Activated CD4-positive, alpha-beta T cell treated with anti-CD3 and anti-CD28 coated beads for 24 hours (primary cell): ENCODE measurements at regions not wholly inside any gene's neighbourhood (a gene's known extent, or its start where the extent isn't known, plus 50 kb on each side); places are given as distances from the start of the nearest gene placed in this dataset.

ENCODE experiments used
- DNase-seq, 2 donors: peaks; one replicate each; pipeline ENCODE4 v3.0.0-alpha.2; 2020; ENCODE audit warnings: low read depth in 2 of 2

- DNase-seq, result no peak
Observed at GRCh38 chr22:27223317-27224177, 566.2 kb downstream of the MIAT start.

DNA sequence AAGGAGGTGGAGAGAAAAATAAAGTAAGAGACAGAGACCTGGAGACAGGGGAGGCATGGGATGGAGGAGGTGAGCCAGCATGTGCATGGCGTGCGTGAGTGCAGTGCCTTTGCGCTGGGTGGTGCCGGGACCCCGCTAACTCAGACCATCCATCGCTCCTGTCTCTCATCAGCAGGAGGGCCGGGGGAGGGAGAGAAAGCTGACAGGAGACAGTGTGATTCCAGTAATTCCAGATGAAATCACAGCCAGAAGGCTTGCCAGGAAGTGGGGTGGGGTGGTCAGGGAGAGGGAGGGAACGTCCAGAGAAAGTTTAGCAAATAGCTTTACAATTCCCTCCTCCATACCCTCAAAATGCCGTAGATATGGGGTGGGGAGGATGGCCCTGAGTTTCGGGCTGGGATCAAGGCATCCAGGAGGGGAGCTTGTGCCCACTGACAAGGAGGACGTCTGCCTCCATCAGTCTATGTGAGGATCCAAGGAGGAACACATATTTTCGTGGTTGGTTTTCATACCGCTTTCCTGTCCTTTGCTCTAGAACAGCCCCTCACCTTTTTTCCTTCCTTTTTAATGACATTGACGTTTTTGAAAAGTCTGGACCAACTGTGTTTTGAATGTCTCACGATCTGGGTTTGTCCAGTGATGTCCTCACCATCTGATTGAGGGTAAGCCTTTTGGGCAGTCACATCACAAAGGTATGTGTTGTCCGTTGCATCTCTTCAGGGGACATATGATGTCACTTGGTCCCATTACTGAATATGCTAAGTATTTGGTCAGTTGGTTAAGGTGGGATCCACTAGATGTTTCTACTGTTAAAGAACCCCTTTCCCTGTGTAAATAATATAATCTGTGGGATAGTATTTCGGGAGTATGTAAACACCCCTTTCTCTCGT, 567.3 kb downstream of the MIAT start:
- no peak for DNase-seq

DNA sequence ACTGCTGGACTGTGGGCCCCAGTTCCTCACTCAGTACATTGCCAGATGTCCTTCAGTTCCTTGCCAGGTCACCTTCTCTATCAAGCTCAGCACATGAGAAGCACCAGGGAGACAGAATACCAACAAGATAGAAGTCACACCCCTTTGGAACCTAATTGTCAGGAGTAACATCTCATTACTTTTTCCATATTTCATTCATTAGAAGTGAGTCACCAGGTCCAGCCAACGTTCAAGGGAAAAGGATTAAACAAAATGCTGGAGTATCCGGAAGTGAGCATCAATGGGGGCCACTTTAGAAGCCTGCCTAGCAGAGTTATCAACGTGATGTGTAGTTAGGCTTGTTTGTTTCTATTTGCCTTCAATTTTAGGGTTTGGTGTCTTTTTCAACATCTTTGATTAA, 569.3 kb downstream of the MIAT start:
- DNase-seq, result no peak

- no peak for DNase-seq
Observed at GRCh38 chr22:27228771-27229170, 571.4 kb downstream of the MIAT start.

DNA sequence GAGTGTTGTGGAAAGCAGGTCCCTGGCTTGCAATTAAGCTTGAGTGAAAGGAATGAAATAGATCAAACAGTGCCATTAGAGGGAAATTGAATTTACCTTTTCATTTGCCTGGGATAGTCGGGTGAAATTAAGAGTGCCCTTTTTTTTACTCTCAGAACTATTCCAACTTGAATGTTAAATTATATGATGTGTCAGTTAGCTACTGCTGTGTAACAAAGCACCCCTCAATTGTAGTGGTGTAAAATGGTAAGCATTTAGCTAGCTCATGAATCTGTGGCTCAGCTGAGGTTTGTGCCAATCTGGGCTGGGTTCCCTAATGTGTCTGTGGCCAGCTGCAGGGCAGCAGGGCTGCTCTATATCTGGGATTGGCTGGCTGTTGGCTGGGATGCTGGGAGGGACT, 571.4 kb downstream of the MN1 start:
- DNase-seq, result no peak

- no peak for DNase-seq
Observed at GRCh38 chr22:27231266-27231665, 570.3 kb downstream of the MN1 start.

DNA sequence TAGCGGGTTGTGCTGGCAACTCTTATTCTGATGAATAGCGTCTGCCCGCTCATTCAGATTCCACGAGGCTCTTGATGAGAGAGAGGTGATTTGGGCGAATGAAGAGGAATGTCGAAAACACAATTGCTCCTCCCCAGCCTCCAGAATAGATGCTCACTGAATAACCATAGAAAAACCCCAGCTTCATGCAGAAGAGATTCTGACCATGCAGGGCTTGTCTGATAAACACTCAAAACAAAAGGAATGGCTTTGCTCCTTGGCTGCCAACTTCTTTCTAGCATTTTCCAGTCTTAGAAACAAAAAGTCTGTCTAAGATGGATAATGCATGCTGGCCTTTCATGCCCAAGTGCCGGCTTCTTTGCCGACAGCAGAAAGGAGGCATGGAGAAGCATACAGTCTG, 569.5 kb downstream of the MN1 start:
- DNase-seq, result no peak

GRCh38 chr22:27237080-27237741, 564.3 kb downstream of the MN1 start:
- DNase-seq, result no peak

- no peak for DNase-seq
Observed at GRCh38 chr22:27238935-27239510, 562.5 kb downstream of the MN1 start.

- no peak for DNase-seq
Observed at GRCh38 chr22:27239520-27239919, 562.0 kb downstream of the MN1 start.

- no peak for DNase-seq
Observed at GRCh38 chr22:27240298-27241075, 561.1 kb downstream of the MN1 start.

- no peak for DNase-seq
Observed at GRCh38 chr22:27241430-27242321, 559.9 kb downstream of the MN1 start.

GRCh38 chr22:27242474-27242873, 559.1 kb downstream of the MN1 start:
- DNase-seq, result no peak

GRCh38 chr22:27242917-27243589, 558.5 kb downstream of the MN1 start:
- no peak for DNase-seq

GRCh38 chr22:27244328-27244727, 557.2 kb downstream of the MN1 start:
- no peak for DNase-seq

- no peak for DNase-seq
Observed at GRCh38 chr22:27245056-27245455, 556.5 kb downstream of the MN1 start.

GRCh38 chr22:27246558-27246957, 555.0 kb downstream of the MN1 start:
- DNase-seq, result no peak

DNA sequence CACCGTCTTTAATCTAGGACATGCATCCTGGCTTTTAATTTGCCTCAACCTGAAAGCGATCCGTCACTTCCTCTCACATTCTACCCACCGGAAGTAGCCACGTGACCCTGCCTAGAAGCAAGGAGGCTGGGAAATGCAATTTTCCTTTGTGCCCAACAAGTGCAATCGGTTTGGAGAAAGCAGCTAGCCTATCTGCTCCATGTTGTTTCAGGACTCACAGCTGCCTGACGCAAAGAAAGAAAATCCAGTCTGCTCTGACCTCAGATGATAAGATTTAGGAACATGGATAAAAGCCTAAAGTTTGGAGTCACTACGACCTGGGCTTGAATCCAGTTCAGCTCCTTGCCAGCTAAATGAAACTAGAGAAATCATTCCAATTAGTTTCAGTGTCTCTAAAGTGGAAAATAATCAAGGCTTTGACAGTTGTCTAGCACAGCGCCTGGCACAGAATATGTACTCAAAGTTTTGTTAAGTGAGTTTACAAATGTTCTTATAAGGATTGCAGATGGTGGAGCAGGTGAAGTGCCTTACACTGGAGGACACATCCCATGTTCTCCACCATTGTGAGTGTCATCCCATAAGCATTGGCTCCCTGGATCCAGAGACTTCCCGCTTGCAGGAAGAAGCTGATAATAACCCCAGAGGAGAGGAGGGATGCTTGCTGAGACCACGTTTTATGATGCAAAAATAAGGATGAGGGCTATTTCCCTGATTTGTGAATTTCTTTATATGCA, 553.7 kb downstream of the MN1 start:
- DNase-seq, result no peak

DNA sequence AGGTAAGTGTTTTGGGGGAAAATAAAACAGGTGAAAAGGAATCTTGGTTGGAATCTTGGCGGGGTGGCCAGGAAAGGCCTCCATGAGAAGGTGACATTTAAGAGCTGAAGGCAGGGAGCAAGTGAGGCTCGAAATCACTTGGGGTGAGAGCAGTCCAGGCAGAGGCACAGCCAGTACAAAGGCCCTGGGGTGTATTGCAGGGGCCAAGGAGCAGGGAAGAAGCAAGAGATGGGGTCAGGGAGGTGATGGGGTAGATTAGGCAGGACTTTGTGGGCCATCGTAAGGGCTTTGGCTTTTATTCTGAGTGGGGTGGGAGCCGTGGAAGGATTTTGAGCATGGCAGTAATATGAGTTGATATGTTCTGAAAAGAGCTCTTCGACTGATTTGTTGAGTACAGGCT, 551.1 kb downstream of the MN1 start:
- DNase-seq, result no peak
